MM.1S (cell line): ENCODE measurements at regions not wholly inside any gene's neighbourhood (a gene's known extent, or its start where the extent isn't known, plus 50 kb on each side); places are given as distances from the start of the nearest gene placed in this dataset.

Source experiments
- DNase-seq: peaks from one replicate; pipeline ENCODE4 v3.0.0-alpha.2; 2015
- H2AFZ ChIP-seq: fragments of 300-600 bp; sonication (generic); 2 replicates; pipeline ENCODE4 v1.6.0; 2016; ENCODE audit warnings: antibody characterized with exemption, low read length
- H3F3A ChIP-seq: fragments of 300-600 bp; sonication (generic); 2 replicates; pipeline ENCODE4 v1.6.1; 2016; ENCODE audit warnings: mild to moderate bottlenecking, antibody characterized with exemption, low read length, moderate library complexity, mixed read lengths; ENCODE audit not compliant: insufficient read depth
- H3K27ac ChIP-seq: fragments of 300-600 bp; sonication (generic); 2 replicates; pipeline ENCODE4 v1.5.1; 2016; ENCODE audit warnings: mild to moderate bottlenecking, low read length
- H3K27me3 ChIP-seq: fragments of 300-600 bp; sonication (generic); replicated peaks from 2 replicates; pipeline ENCODE4 v1.6.0; 2016; ENCODE audit warnings: low read length; ENCODE audit not compliant: insufficient read depth
- H3K36me3 ChIP-seq: fragments of 300-600 bp; sonication (generic); replicated peaks from 2 replicates; pipeline ENCODE4 v1.6.1; 2016; ENCODE audit warnings: mild to moderate bottlenecking, low read length, mixed read lengths; ENCODE audit not compliant: insufficient read depth
- H3K4me1 ChIP-seq: fragments of 300-600 bp; sonication (generic); 2 replicates; pipeline ENCODE4 v1.6.1; 2016; ENCODE audit warnings: low read length, mixed read lengths
- H3K4me2 ChIP-seq: fragments of 300-600 bp; sonication (generic); 2 replicates; pipeline ENCODE4 v1.6.0; 2016; ENCODE audit warnings: low read depth, low read length
- H3K4me3 ChIP-seq: fragments of 300-600 bp; sonication (generic); 2 replicates; pipeline ENCODE4 v1.5.1; 2016; ENCODE audit warnings: low read length, mixed read lengths
- H3K79me2 ChIP-seq: fragments of 300-600 bp; sonication (generic); 2 replicates; pipeline ENCODE4 v1.6.1; 2016; ENCODE audit warnings: mixed run types, low read length, mixed read lengths
- H3K9ac ChIP-seq: fragments of 300-600 bp; sonication (generic); 2 replicates; pipeline ENCODE4 v1.6.1; 2016; ENCODE audit warnings: low read length, mixed read lengths
- H3K9me2 ChIP-seq: fragments of 300-600 bp; sonication (generic); replicated peaks from 2 replicates; pipeline ENCODE4 v1.6.1; 2016; ENCODE audit warnings: mild to moderate bottlenecking, low read length, mixed read lengths; ENCODE audit not compliant: insufficient read depth
- H3K9me3 ChIP-seq: fragments of 300-600 bp; sonication (generic); replicated peaks from 2 replicates; pipeline ENCODE4 v1.6.1; 2016; ENCODE audit warnings: mild to moderate bottlenecking, low read length, mixed read lengths; ENCODE audit not compliant: insufficient read depth
- H4K20me1 ChIP-seq: fragments of 300-600 bp; sonication (generic); 2 replicates; pipeline ENCODE4 v1.6.1; 2016; ENCODE audit warnings: mild to moderate bottlenecking, low read length, moderate library complexity, mixed read lengths; ENCODE audit not compliant: insufficient read depth
- EZH2 ChIP-seq: fragments of 300-600 bp; sonication (generic); optimal IDR thresholded peaks from 2 replicates; pipeline ENCODE3; 2017; ENCODE audit warnings: low read depth, mild to moderate bottlenecking, antibody characterized with exemption, low read length, mixed read lengths
- EZH2phosphoT487 ChIP-seq: fragments of 300-600 bp; sonication (generic); IDR thresholded peaks from 2 replicates; pipeline ENCODE4 v1.6.1; 2018; ENCODE audit warnings: antibody characterized with exemption, low read length
- TF ChIP-seq, protein P1 (sequence below): fragments of 300-600 bp; sonication (generic); IDR thresholded peaks from 2 replicates; pipeline ENCODE4 v1.5.1; 2016; ENCODE audit warnings: antibody characterized with exemption, low read length, mixed read lengths

DNA sequence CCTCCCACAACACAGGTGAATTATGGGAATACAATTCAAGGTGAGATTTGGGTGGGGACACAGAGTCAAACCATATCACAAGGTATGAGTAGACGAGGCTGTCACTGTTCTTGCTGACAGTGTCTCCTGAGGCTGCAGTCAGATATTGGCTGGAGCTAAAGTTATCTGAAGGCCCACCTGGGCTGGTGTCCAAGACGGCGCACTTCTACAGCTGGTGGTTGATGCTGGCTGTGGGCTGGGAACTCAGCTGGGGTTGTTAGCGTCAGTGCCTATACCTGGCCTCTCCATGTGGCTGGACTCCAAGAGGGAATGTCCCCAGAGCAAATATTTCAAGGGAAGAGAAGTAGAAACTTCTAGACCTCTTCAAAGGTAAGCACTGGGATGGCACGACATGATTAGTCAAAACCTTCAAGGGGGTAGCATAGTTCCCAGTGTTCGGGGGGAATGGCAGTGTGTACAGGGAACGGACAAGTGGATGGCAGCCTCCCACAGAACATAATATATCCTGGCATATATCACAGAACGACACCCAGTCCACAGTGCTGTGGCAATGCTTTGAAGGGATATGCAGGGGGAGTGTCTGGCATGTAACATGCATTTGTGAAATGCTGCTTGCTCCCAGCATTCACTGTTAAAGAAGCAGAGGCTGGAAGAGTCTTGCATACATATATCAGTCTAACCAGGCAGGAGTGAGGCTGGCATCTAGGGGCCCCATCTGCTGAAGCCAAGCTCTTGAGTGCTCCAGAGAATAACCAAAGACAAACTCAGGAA, 126.7 kb upstream of the RFLNA start:
- no peak for DNase-seq
- no peaks in the 10 kb centered on the region for H3F3A ChIP-seq
- H3K9me3 ChIP-seq = no peaks in the 10 kb centered on the region
- H3K4me3 ChIP-seq = no peak overlapping the region
- H3K4me1 ChIP-seq = no peaks in the 10 kb centered on the region
- TF ChIP-seq, protein P1, sequence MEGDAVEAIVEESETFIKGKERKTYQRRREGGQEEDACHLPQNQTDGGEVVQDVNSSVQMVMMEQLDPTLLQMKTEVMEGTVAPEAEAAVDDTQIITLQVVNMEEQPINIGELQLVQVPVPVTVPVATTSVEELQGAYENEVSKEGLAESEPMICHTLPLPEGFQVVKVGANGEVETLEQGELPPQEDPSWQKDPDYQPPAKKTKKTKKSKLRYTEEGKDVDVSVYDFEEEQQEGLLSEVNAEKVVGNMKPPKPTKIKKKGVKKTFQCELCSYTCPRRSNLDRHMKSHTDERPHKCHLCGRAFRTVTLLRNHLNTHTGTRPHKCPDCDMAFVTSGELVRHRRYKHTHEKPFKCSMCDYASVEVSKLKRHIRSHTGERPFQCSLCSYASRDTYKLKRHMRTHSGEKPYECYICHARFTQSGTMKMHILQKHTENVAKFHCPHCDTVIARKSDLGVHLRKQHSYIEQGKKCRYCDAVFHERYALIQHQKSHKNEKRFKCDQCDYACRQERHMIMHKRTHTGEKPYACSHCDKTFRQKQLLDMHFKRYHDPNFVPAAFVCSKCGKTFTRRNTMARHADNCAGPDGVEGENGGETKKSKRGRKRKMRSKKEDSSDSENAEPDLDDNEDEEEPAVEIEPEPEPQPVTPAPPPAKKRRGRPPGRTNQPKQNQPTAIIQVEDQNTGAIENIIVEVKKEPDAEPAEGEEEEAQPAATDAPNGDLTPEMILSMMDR = no peak
- no peak for TF ChIP-seq EZH2phosphoT487
- no peak for TF ChIP-seq EZH2
- H3K79me2 ChIP-seq = no peaks in the 10 kb centered on the region
- no peaks in the 10 kb centered on the region for H3K9me2 ChIP-seq
- H2AFZ ChIP-seq = no peak overlapping the region
- H3K36me3 ChIP-seq = no peaks in the 10 kb centered on the region
- H3K9ac ChIP-seq = no peak overlapping the region
- H3K27me3 ChIP-seq = no peaks in the 10 kb centered on the region
- no peak overlapping the region for H3K27ac ChIP-seq
- no peak overlapping the region for H3K4me2 ChIP-seq
- no peaks in the 10 kb centered on the region for H4K20me1 ChIP-seq

DNA sequence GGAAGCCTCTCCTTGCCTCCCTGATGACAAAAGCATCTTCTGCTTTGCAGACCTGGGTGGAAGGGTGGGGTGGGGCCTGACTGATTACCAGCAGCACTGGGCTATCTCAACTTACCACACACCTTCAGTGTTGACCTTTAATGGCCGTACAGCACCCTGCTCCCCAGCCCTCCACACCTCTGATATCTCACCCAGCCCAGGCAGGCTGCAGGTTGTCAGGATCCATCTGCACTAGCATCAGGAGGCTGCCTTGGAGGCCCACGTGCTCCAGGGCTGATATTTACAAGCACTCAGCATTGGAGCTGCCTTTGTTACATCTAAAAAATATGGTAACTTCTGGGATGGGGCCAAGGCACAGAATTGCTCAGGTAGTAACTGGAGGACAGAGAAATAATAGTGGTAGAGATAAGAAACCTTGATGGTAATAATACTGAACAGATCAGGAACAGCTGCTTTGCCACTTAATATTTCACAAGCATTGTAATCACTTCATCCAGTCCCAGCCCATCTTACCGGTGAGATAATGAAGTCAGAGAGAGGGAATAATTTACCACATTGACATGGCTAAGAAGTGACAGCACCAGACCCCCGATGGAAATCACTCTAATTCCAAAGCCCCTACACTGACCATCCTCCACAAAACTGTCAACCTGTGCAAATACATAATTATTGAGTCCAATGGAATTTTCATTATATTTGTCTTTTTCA, 125.2 kb upstream of the RFLNA start:
- no peak for DNase-seq

DNA sequence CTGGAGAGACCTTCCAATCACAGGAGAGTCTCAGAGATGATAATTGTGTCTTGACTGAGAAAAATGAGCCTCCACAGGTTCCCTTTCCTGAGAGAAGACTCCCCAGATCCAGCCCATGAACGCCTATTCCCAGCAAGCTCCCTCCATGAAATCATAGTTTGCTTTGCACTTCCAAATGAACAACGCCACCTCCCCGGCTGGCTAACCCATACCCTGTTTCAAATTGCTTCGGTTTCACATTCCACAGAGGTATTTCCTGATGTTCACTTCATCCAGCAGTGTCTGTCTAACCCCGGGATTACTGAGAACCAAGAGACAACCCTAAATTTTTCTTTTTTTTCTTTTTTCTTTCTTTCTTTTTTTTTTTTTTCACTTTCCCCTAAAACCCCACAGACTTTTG, 124.1 kb upstream of the RFLNA start:
- no peak overlapping the region for H2AFZ ChIP-seq
- H3K36me3 ChIP-seq = no peaks in the 10 kb centered on the region
- no peaks in the 10 kb centered on the region for H3K9me2 ChIP-seq
- DNase-seq = no peak
- H3F3A ChIP-seq = no peaks in the 10 kb centered on the region
- TF ChIP-seq EZH2phosphoT487 (no peak), EZH2 (no peak)
- TF ChIP-seq, protein P1 = no peak
- no peak overlapping the region for H3K4me2 ChIP-seq
- no peaks in the 10 kb centered on the region for H3K27me3 ChIP-seq
- H3K4me3 ChIP-seq = no peak overlapping the region
- no peaks in the 10 kb centered on the region for H3K79me2 ChIP-seq
- no peaks in the 10 kb centered on the region for H4K20me1 ChIP-seq
- H3K4me1 ChIP-seq = no peaks in the 10 kb centered on the region
- no peak overlapping the region for H3K9ac ChIP-seq
- no peaks in the 10 kb centered on the region for H3K9me3 ChIP-seq
- H3K27ac ChIP-seq = no peak overlapping the region

More for the DNA sequence above, 125.2 kb upstream of the RFLNA start:
- Histone ChIP-seq H3F3A (no peaks in the 10 kb centered on the region), H3K4me1 (no peaks in the 10 kb centered on the region), H3K27me3 (no peaks in the 10 kb centered on the region), H3K4me2 (no peak overlapping the region), H3K9me3 (no peaks in the 10 kb centered on the region), H3K9ac (no peak overlapping the region), H3K79me2 (no peaks in the 10 kb centered on the region), H3K36me3 (no peaks in the 10 kb centered on the region), H2AFZ (no peak overlapping the region), H4K20me1 (no peaks in the 10 kb centered on the region), H3K27ac (no peak overlapping the region), H3K4me3 (no peak overlapping the region), H3K9me2 (no peaks in the 10 kb centered on the region)
- TF ChIP-seq EZH2 (no peak), EZH2phosphoT487 (no peak)
- TF ChIP-seq, protein P1 = no peak
